T-helper 1 cell treated with Interleukin-12 subunit alpha and Interleukin-12 subunit beta and Interleukin-4 antibody, amounts not matched to agents 30 ng/mL and 1 ng/mL, for 36 hours (primary cell): ENCODE measurements at regions not wholly inside any gene's neighbourhood (a gene's known extent, or its start where the extent isn't known, plus 50 kb on each side); places are given as distances from the start of the nearest gene placed in this dataset.

Experiments
- intact Hi-C: fragments of 100-400 bp; cut with micrococcal nuclease; formaldehyde crosslinking; loops from one replicate; pipeline ENCODE4 v1.15.1; 2024

DNA sequence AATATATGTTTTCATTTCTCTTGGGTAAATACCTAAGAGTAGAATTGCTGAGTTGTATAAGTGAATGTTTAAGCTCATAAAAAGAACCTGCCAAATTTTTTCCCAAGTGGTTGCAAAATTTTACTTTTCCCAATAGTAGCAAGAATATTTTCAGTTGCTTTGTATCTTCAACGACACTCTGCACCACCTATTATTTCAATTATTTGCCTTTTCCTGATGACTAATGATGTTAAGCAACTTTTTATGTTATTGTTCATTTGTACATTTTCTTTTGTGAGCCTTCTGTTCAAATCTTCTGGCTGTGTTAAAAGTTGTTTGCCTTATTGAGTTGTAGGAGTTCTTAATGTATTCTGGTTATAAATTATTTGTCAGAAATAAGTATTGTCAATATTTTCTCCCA lies 299.1 kb upstream of the NRIP1 start:
- intact Hi-C loops, result no loop called here

DNA sequence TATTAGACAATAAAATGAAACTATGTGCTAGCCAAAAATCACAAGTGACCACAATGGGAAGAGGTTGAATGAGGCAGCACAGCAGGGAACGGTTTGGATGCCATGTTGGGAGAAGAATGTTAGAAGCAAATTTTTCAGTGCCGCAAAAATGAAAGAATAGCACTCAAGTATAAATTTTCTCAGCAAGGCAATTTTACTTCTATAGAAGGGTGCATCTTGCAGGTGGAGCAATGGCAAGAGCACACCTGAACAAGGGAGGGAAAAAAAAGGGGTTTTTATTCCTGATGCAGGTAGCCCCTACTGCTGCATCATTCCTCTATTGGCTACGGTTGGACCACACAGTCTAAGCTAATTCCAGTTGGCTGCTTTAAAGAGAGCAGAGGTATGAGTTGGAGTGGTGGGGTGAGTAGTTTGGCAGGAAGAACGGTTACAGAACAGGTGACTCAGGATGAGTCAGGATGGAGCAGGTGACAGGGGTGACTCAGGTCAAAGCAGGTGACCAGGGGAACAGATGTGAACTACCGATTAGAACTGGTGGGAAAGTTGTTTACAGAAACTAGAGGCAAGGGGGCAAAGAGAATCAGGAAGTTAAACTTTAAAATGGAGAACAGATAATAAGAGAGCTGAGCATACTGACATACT lies 301.1 kb upstream of the NRIP1 start:
- intact Hi-C loops, result no loop called here

- intact Hi-C loops, result no loop called here
These were observed 301.8 kb upstream of the NRIP1 start for GRCh38 chr21:15366555-15366954.

DNA sequence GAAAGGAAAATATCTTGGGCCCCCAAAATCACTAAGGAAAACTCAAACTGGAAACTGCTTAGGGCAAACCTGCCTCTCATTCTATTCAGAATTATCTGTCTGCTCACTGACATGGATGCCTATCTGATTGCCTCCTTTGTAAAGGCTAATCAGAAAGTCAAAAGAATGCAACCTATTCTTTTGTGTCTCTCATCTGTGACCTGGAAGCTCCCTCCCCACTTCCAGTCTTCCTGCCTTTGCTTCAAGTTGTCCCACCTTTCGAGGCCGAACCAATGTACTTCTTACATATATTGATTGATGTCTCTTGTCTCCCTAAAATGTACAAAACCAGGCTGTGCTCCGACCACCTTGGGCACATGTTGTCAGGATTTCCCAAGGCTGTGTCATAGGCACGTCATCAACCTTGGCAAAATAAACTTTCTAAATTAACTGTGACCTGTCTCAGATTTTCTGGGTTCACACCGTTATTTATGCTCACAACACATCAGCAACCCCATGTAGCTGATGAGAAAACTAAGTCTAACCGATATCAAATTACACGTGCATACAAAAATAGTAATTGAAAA lies 302.3 kb upstream of the NRIP1 start:
- intact Hi-C loops, result no loop called here

DNA sequence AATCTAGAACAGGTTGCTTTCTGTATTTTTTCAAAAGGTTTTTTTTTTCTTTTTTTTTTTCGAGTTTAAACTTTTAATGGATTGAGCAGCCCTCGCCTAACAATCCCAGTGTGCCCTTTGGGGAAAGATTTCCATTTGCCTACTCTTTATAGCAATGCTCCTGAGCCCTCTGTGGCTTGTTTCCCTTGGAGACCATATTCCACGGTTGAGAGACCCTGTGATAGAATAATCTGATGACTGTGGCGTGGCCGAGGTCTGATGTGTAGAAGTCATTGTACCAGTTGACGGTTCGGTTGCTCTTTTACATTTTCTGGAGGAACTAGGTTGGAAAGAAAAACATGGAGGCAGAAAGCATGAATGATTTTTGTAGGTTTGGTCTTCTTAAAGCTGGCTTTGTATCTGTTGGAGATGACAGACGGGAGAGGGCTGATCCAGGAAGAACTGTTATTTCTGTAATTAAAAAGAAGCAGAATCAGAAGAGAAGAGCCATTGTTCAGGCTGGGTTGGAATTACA lies 305.7 kb upstream of the NRIP1 start:
- intact Hi-C loops, result no loop called here

DNA sequence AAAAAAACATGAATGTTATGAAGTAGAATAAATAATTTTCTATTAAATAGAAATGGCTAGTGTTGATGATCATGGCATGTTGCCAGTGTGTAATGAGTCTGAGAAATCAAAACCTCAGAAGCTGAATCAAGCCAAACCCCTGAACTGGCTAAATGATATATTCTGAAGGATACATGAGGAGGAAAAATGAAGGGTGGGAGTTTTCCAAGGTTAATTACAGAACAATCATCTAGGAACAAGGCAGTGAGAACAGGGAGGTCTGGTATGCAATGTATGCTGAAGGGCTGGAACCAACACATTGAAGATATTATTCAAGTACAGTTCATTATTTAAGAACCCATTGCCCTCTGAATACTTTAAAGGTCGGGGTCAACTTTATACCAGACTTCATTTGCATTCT lies 309.1 kb upstream of the NRIP1 start:
- intact Hi-C loops, result no loop called here

DNA sequence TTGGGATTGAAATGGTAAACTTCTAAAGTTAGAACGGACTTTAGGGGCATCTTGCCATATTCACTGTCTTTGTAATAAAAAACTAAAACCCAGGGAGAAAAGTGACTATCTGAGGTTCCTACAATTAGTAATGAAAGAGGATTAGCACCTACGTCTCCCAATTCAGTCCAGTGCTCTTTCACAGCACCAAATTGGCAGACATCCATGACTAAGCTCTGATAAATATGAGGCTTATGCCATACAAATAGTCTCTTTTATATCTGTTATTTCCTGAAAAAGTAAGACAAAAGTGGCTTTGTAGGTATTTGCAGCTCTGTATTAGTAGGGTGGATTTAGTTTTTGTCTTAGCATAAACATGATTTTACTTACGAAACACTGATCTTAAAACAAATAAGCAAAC lies 315.0 kb upstream of the NRIP1 start:
- intact Hi-C loops, result no loop called here

DNA sequence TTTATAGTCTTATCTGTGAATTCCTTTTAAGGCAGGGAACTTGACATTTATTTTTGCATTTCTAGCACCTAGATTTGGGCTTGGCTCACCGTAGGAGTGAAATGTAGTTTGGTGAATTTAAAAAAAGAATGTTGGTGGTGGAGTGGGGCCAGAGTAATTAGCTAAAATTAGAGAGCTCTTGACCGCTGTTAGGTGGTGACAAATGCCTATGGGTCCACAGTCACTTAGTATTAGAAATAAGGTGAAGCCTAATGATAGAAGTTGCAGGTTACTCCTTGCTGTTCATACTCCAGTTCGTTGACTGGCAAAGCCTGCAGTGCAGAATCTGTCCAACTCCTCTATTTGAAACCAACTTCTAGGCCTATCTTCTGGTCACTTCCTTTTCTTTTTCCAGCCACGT lies 318.8 kb upstream of the NRIP1 start:
- intact Hi-C loops, result no loop called here

DNA sequence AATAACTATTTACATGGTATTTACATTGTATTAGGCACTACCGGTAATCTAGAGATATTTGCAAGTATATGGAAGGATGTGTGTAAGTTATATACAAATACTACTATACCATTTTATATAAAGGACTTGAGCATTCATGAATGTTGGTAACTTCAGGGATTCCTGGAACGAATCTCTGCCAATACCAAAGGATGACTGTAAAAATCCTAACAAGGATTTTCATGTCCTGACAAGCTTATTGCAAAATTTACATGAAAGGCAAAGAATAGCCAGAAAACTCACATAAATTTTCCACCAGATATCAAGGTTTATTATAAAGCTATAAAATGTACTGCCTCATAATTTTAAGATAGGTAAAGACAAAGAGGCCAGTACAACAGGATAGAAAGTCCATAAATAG lies 325.2 kb upstream of the NRIP1 start:
- intact Hi-C loops, result no loop called here

DNA sequence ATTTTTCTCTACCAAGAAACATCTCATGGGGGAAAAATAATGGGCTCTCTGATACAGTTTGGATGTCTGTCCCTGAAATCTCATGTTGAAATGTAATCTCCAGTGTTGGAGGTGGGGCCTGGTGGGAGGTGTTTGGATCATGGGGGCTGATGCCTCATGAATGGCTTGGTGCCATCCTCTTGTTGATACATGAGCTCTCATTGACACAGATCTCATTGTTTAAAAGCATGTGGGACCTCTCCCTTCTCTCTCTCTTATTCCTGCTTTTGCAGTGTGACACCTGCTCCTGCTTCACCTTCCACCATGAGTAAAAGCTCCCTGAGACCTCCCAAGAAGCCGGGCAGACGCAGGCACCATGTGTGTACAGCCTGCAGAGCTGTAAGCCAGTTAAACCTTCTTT lies 332.5 kb upstream of the NRIP1 start:
- intact Hi-C loops, result no loop called here

GRCh38 chr21:15400905-15401304 lies 328.9 kb upstream of the USP25 start:
- intact Hi-C loops, result no loop called here

DNA sequence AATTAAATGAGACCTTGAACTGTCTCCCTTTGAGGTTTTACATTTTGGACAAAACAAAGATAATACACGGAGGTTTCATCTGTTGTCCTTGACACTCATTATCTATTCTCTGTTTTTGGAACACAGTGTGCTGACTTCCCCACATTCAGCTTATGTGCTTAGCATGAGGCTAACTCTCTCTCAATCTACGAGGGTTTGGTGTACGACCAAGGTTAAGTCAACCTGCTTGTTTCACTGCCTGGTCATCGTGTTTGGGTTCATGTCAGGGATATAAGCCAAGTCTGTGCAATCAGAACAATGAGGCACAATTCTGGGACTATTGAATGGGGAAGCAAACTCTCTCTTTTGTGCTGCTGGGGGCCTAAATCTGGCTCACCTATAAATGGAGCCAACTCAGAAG lies 328.5 kb upstream of the USP25 start:
- intact Hi-C loops, result no loop called here

GRCh38 chr21:15405214-15405613 lies 324.6 kb upstream of the USP25 start:
- intact Hi-C loops, result no loop called here

GRCh38 chr21:15406791-15407190 lies 323.0 kb upstream of the USP25 start:
- intact Hi-C loops, result no loop called here

DNA sequence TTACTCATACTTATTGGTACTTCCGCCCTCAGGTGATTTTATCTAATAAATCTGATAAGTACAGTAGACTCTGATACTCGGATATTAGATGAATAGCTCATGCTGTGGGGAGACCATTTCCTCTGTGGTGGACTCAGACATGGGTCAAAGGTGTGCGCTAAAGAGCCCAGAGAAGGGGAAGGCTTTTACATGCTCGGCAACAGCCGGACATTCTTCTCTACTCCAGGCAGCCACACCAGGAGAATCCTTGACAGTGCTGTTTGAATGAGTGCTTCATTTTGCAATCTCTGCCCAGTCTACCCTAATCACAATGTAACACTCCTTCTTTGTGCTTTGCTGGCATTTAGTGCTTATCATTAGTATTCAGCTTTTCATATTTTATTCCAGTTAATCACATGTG lies 322.2 kb upstream of the USP25 start:
- intact Hi-C loops, result no loop called here

- intact Hi-C loops, result no loop called here
These were observed 321.7 kb upstream of the USP25 start for GRCh38 chr21:15408089-15408488.

GRCh38 chr21:15409031-15409430 lies 320.8 kb upstream of the USP25 start:
- intact Hi-C loops, result no loop called here

DNA sequence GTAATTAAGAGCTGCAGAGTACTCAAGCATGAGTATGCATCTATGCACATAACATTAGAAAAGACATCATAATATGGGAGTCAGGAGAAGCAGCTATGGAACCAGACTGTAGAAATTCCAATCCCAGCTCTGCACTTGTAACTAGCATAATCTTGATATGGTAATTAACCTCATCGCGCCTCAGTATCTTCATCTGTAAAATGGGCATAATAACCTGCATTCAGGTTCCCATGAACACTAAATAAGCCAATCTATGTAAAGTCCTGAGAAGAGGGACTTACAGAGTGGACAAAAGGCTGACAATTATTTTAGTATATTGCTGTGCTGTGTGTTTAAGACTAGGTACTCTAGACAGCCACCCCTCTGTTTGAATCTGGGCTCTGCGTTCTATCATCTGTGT lies 318.9 kb upstream of the USP25 start:
- intact Hi-C loops, result no loop called here

DNA sequence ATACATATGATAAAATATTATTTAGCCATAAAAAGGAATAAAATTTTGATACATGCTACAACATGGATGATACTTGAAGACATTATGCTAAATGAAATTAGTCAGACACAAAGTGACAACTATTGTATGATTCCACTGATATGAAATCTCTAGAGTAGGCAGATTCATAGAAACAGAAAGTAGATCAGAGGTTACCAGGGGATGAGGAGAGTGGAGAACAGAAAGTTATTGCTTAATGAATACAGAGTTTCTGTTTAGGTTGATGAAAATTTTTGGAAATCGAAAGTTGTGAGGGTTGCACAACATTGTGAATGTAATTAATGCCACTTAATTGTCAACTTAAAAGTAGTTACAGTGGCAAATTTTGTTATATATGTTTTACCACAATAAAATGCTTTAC lies 315.7 kb upstream of the USP25 start:
- intact Hi-C loops, result no loop called here

DNA sequence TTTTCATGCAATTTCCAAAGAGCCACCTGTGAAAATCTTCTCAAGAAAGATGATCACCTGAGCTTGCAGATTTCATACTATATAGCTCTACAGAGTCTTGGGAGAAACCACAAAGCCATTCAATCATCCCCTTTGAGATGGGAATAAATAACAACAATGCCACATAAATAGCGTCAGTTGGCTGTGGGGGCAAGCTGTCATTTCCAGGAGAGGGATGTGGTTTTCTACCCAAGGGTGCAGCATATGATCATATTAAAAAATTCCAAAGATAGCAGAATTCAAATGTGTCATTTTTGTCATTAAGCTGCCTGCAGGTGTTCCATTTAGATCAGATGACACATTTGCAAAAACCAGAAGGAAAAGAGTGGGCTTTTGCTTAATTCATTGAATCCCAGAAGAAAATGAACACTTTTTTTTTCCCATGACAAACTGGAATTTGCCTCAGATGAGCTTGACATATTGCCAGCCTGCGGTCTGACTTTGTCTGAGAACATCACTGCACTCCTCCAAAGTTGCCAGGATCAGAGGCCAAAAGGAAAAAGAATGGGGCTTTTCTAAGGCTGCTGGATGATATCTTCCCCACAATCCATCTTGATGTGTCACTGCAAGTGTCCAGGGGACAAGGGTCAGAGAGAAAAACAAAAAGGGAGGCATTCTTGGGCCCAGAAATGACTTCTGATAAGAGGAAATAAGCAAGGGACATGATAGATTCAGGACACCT lies 314.1 kb upstream of the USP25 start:
- intact Hi-C loops, result no loop called here

- intact Hi-C loops, result no loop called here
These were observed 308.3 kb upstream of the USP25 start for GRCh38 chr21:15421441-15421881.

DNA sequence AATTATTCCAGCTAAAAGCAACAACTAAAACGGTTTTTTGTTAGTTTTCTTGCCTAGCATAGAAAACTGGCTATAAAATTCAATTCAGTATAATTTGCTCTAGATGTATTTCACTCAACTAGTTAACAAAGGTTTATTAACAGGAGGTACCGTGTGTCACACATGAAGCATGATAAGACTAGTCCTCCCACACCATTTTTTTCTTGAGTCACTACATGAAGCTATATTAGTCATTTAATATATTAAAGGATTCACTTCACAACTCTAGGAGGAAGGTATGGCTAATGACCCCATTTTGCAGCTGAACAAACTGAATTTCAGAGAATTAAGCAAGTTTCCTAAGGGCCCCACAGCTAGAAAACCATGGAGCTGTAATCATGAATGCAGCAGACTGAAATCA lies 307.8 kb upstream of the USP25 start:
- intact Hi-C loops, result no loop called here

- intact Hi-C loops, result no loop called here
These were observed 307.0 kb upstream of the USP25 start for GRCh38 chr21:15422783-15423182.
